ENCODE measurements at regions not wholly inside any gene's neighbourhood (a gene's known extent, or its start where the extent isn't known, plus 50 kb on each side); places are given as distances from the start of the nearest gene placed in this dataset.

GRCh38 chr14:61203081-61203753 is 77.9 kb downstream of the TMEM30B start:
- Histone ChIP-seq H2AFZ (ENCODE audit: low read length) (no peak overlapping the region), H3K4me3 (replicated peaks in 1 of 4; ENCODE audit: control extremely low read depth in 1 of 4, insufficient read depth in 1 of 4, low read depth in 3 of 4, low read length in 4 of 4) (no peak overlapping the region)
- DNase-seq (ENCODE audit: low read depth in 2 of 2), result no peak

GRCh38 chr14:61202124-61202523 is 79.0 kb downstream of the TMEM30B start:
- H3K4me2 ChIP-seq (ENCODE audit: extremely low read depth, insufficient read depth, low read length), result no peak overlapping the region
- TF ChIP-seq EZH2 (IDR thresholded peaks at IDR 0.05; ENCODE audit: low read length, missing control alignments), result no peak
- no peak for TF ChIP-seq CTCF (conservative IDR thresholded peaks at IDR 0.05 in 1 of 2, IDR thresholded peaks at IDR 0.05 in 1 of 2; ENCODE audit: low read depth in 1 of 2, low read length in 2 of 2)

More at GRCh38 chr14:61203081-61203753, 77.9 kb downstream of the TMEM30B start:
- Histone ChIP-seq H3K4me1 (ENCODE audit: control insufficient read depth, extremely low read depth, insufficient read depth, low read length) (no peaks in the 10 kb centered on the region), H3K27ac (ENCODE audit: insufficient read depth, low read length) (no peak overlapping the region), H3K4me2 (ENCODE audit: extremely low read depth, insufficient read depth, low read length) (no peak overlapping the region), H3K9ac (ENCODE audit: insufficient read depth, low read length) (no peak overlapping the region), H4K20me1 (ENCODE audit: control insufficient read depth, extremely low read depth, insufficient read depth, low read length) (no peaks in the 10 kb centered on the region), H3K27me3 (ENCODE audit: control insufficient read depth, insufficient read depth, low read length) (no peaks in the 10 kb centered on the region), H3K9me3 (ENCODE audit: control insufficient read depth, insufficient read depth, low read depth, low read length) (no peaks in the 10 kb centered on the region), H3K36me3 (ENCODE audit: control insufficient read depth, insufficient read depth, low read length) (no peaks in the 10 kb centered on the region), H3K79me2 (ENCODE audit: control insufficient read depth, insufficient read depth, low read length) (no peaks in the 10 kb centered on the region)
- TF ChIP-seq CTCF (conservative IDR thresholded peaks at IDR 0.05 in 1 of 2, IDR thresholded peaks at IDR 0.05 in 1 of 2; ENCODE audit: low read depth in 1 of 2, low read length in 2 of 2) (no peak), EZH2 (IDR thresholded peaks at IDR 0.05; ENCODE audit: low read length, missing control alignments) (no peak)

GRCh38 chr14:61201171-61201570 is 80.0 kb downstream of the TMEM30B start:
- Histone ChIP-seq H2AFZ (ENCODE audit: low read length) (no peak overlapping the region), H3K4me2 (ENCODE audit: extremely low read depth, insufficient read depth, low read length) (no peak overlapping the region), H3K27me3 (ENCODE audit: control insufficient read depth, insufficient read depth, low read length) (no peaks in the 10 kb centered on the region), H3K4me3 (replicated peaks in 1 of 4; ENCODE audit: control extremely low read depth in 1 of 4, insufficient read depth in 1 of 4, low read depth in 3 of 4, low read length in 4 of 4) (no peak overlapping the region), H3K36me3 (ENCODE audit: control insufficient read depth, insufficient read depth, low read length) (no peaks in the 10 kb centered on the region), H3K9ac (ENCODE audit: insufficient read depth, low read length) (no peak overlapping the region), H3K79me2 (ENCODE audit: control insufficient read depth, insufficient read depth, low read length) (no peaks in the 10 kb centered on the region), H3K9me3 (ENCODE audit: control insufficient read depth, insufficient read depth, low read depth, low read length) (no peaks in the 10 kb centered on the region), H3K27ac (ENCODE audit: insufficient read depth, low read length) (no peak overlapping the region), H3K4me1 (ENCODE audit: control insufficient read depth, extremely low read depth, insufficient read depth, low read length) (no peaks in the 10 kb centered on the region), H4K20me1 (ENCODE audit: control insufficient read depth, extremely low read depth, insufficient read depth, low read length) (no peaks in the 10 kb centered on the region)
- TF ChIP-seq EZH2 (IDR thresholded peaks at IDR 0.05; ENCODE audit: low read length, missing control alignments) (no peak), CTCF (conservative IDR thresholded peaks at IDR 0.05 in 1 of 2, IDR thresholded peaks at IDR 0.05 in 1 of 2; ENCODE audit: low read depth in 1 of 2, low read length in 2 of 2) (no peak)
- DNase-seq (ENCODE audit: low read depth in 2 of 2), result no peak

More at GRCh38 chr14:61202124-61202523, 79.0 kb downstream of the TMEM30B start:
- H3K9ac ChIP-seq (ENCODE audit: insufficient read depth, low read length), result no peak overlapping the region
- no peaks in the 10 kb centered on the region for H3K79me2 ChIP-seq (ENCODE audit: control insufficient read depth, insufficient read depth, low read length)
- no peaks in the 10 kb centered on the region for H4K20me1 ChIP-seq (ENCODE audit: control insufficient read depth, extremely low read depth, insufficient read depth, low read length)
- no peak overlapping the region for H3K27ac ChIP-seq (ENCODE audit: insufficient read depth, low read length)
- H3K4me1 ChIP-seq (ENCODE audit: control insufficient read depth, extremely low read depth, insufficient read depth, low read length), result no peaks in the 10 kb centered on the region
- H3K9me3 ChIP-seq (ENCODE audit: control insufficient read depth, insufficient read depth, low read depth, low read length), result no peaks in the 10 kb centered on the region
- DNase-seq (ENCODE audit: low read depth in 2 of 2), result no peak
- H3K36me3 ChIP-seq (ENCODE audit: control insufficient read depth, insufficient read depth, low read length), result no peaks in the 10 kb centered on the region
- no peak overlapping the region for H2AFZ ChIP-seq (ENCODE audit: low read length)
- H3K27me3 ChIP-seq (ENCODE audit: control insufficient read depth, insufficient read depth, low read length), result no peaks in the 10 kb centered on the region
- no peak overlapping the region for H3K4me3 ChIP-seq (replicated peaks in 1 of 4; ENCODE audit: control extremely low read depth in 1 of 4, insufficient read depth in 1 of 4, low read depth in 3 of 4, low read length in 4 of 4)
